IPS-NIHi7 (cell line): ENCODE measurements at regions not wholly inside any gene's neighbourhood (a gene's known extent, or its start where the extent isn't known, plus 50 kb on each side); places are given as distances from the start of the nearest gene placed in this dataset.

Source experiments
- DNase-seq: peaks from one replicate; pipeline ENCODE4 v3.0.0; 2012; ENCODE audit warnings: mixed read lengths; ENCODE audit errors: extremely low spot score

DNA sequence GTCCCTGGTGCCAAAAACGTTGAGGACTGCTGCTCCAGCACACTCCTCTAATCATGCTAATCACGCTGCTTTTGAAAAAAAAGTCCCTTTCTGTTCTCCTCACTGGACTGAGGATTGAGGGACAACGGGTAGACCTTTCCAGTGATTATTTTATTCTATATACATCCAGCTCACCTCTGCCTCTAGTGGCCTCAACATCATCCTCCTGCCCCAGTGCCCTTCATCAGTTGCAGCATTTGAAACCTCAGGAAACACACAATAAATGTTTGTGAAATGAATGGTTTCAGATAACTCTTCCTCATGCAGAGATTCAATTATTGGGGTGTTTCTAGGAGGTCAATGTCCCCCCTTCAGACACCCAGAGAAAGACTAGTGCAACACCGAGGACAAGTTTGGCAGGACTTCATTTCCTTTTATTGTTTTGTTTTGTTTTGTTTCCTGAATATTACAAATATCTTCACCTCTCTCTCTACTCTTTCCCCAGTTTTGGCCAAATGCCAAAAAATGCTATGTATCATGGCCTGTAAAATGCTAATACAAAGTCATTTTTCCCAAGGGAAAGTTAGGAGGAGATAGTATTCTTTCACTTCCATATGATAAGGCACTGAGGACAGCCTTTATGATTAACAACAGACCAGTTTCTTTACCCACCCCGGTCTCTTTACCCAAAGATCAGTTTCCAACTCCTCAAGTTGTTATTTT lies 460.1 kb upstream of the SLIT2 start:
- DNase-seq, result peak; percentile 12

GRCh38 chr4:19786616-19787015 lies 465.1 kb upstream of the SLIT2 start:
- DNase-seq, result no peak

DNA sequence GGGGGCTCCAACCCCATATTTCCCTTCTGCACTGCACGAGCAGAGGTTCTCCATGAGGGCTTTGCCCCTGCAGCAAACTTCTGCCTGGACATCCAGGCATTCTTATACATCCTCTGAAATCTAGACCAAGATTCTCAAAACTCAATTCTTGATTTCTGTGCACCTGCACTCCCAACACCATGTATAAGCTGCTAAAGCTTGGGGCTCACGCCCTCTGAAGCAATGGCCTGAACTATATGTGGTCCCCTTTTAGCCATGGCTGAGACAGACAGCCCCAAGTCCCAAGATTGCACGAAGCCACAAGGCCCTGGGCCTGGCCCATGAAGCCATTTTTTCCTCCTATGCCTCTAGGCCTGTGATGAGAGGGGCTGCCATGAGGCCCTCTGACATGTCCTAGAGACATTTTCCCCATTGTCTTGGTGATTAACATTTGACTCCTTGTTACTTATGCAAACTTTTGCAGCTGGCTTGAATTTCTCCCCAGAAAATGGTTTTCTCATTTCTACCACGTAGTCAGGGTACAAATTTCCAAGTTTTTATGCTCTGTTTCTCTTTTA lies 468.0 kb upstream of the SLIT2 start:
- DNase-seq, result no peak

- DNase-seq, result no peak
Measured at GRCh38 chr4:19780871-19781270, 470.8 kb upstream of the SLIT2 start.

DNA sequence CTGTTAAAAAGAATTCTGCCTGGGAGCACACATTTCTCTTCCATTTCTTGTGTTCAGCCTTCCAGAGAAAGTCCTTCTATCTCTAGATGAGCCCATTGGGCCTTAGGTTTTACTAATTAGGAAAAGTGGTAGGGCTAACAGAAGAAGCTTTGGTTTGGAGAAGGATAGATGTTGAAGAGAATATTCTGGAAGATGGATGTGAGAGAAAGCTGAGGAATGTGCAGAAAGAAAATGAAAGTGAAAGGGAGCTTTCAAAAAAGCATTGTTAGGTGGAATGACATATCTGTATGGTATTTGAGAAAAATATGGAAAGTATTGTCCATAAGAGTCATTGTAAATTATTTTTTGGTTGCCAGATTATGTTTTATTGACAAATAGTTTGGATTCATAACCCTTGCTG lies 474.8 kb upstream of the SLIT2 start:
- DNase-seq, result no peak

- peak; percentile 26 for DNase-seq
Measured at GRCh38 chr4:19776021-19776459, 475.7 kb upstream of the SLIT2 start.

GRCh38 chr4:19774690-19775256 lies 476.9 kb upstream of the SLIT2 start:
- DNase-seq, result no peak

- no peak for DNase-seq
Measured at GRCh38 chr4:19772581-19772980, 479.1 kb upstream of the SLIT2 start.

DNA sequence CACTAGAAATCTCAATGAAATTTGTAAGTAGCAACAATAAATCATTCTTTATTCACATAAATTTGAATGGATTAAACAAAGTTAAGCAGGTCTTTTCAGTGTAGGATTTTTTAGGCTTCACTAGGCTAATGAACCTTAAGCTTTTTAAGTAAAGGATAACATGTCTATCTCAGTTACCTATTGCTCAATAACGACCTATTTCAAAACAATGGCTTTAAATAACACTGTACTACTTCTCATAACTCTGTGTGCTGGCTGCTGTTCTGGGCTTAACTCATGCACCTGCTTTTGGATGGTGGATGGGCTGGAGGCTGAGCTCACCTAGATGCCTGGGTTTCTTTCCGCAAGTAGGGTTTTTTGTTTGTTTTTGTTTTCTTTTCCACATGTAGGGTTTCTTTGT lies 495.0 kb upstream of the SLIT2 start:
- DNase-seq, result no peak

DNA sequence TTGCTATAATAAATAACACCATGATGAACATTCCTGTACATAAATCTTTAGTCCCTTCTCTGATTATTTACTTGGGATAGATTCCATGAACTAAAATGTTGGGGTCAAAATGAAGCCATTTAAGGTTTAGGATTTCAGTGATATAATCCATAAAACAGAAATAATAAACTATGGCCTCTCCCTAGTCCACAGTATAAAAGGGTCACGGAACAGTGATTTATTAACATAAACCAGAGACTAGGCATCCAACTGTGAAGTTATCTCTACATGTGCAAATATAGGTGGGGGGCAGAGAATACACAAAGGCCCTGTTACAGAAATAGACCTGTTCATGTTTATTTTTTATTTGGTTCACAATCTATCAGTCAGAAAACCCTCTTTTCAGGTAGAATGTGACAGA lies 499.1 kb upstream of the SLIT2 start:
- no peak for DNase-seq

DNA sequence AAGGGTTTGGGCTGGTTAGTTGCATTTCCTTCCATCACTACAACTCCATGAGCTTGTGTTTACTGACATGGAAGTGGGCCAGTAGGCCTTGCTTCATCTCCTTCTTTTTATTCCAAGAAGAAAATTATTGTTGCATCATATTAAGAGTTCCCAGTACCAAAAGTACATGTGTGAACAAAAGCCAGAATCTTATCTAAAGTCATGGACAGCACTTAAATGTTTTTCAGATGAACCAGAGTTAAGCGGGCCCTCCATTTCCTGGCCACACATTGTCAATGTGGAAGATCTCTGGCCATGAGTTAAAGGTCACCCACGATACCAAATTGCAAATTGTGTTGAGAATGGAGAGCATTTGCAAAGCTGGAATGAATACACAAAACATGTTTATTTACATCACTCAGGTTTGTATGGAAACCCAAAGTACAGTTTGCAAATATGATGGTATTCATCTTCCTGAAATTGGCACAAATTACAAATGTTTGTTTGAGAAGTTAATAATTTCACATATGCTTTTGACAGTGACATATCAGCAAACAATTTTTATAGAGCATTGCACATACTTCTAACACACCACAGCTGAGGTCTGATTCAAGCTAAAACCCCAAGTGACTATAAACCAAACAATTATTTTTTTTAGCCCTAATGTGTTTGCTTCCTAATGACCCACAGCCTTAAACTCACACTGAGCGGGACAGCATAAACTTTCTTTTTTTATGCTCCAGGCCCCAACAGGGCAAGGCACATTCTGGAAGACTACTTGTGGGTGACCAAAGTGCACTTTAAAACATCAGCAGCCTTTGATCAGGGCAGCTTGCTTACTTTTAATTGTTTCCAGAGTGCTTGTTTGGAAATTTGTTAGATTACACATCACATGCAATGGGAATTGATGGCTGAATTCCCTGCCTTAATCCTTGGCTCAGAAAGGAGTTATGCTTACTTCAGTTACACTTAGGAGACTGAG lies 502.9 kb upstream of the SLIT2 start:
- DNase-seq, result no peak

DNA sequence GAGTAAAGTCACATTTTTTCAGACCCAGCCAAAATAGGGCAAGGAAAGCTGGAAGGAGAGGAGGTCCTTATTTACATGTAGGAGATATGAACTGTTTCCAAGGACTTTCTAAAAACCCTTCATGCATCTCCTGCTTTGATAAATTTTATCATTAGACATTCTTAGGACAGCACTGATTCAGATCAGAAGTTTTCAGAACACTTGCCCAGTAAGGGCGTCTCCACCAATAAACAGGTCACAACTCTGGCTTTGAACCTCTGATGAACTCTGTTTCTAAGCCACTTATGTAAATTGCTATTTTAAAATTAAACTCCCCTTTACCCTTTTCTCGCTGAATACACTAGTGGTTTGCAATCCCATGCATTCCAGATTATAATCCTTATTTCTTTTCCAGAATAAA lies 505.3 kb upstream of the SLIT2 start:
- DNase-seq, result no peak

- no peak for DNase-seq
Measured at GRCh38 chr4:19743115-19743638, 508.5 kb upstream of the SLIT2 start.

- DNase-seq, result no peak
Measured at GRCh38 chr4:19739101-19739651, 512.5 kb upstream of the SLIT2 start.

- DNase-seq, result no peak
Measured at GRCh38 chr4:19736968-19737756, 514.5 kb upstream of the SLIT2 start.

GRCh38 chr4:19735012-19735411 lies 516.7 kb upstream of the SLIT2 start:
- DNase-seq, result no peak

DNA sequence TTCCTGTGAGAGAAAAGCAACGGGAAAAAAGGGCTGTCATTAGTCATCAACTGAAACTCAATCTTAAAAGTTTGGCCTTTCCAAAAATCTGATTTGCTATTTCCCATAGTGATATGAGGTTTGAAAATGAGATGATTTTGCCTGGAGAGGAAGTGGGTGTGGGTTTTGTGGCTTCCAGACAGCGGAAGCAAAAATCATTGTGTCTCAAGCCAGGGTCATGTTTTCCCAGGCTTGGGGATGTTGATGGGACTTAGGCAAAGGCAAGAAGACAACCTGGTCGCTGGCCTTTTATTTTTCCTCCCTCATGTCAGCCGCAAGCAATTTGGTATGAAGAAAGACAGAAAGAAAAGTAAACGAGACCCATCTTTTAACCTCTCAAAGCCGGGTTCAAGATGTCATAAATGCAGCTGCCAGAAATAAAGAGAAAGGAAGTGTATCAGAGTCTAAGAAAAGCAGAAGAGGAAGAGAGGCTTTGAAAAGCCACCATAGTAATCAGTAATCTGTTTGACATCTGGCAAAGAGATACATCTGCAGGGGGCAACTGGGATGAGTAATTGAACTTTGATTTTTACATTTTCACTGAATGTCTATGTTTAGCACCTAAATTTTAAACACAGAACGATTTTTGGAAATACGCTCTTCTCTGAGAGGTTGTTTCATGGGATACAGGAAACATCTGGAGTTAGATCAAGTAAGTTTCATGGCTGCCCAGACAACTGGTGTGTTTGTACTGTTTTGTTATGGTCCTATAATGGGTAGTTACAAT lies 521.6 kb upstream of the SLIT2 start:
- DNase-seq, result no peak

DNA sequence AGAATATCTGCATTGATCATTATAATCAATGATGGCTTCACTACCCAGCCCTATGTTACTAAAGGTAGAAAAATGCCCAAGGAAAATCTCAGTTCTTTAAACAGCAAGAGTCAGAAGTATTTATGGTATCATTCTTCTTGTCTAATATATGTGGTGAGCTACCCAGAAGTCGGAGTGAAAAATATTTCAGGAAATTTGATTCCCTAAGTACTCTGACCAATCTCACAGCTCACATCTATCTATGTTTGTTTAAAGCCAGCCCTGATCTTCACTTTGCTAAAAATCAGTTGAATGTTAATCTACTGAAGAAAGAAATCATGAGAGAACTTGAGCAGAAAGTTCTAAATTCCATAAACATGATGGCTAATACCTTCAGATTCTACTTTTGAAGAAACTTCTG lies 522.9 kb upstream of the SLIT2 start:
- DNase-seq, result no peak

DNA sequence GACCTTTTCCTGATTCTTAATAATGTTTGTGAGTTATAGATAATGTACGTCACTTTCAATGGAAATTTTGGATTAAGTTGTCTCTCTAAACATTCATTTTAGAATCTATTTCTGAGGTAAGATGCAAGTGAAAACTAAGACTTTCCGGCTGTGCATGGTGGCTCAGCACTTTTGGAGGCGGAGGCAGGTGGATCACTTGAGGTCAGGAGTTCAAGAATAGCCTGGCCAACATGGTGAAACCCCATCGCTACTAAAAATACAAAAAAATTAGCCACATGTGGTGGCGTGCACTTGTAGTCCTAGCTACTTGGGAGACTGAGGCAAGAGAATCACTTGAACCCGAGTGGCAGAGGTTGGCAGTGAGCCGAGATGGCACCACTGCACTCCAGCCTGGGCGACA lies 524.6 kb upstream of the SLIT2 start:
- DNase-seq, result no peak

- no peak for DNase-seq
Measured at GRCh38 chr4:19725130-19725529, 526.6 kb upstream of the SLIT2 start.
